Right lobe of liver (tissue), 4 donors: ENCODE measurements at regions not wholly inside any gene's neighbourhood (a gene's known extent, or its start where the extent isn't known, plus 50 kb on each side); places are given as distances from the start of the nearest gene placed in this dataset.

Experiments used
- POLR2A ChIP-seq: fragments of 450-650 bp; IDR thresholded peaks from one replicate; pipeline ENCODE4 v1.6.1; 2017; ENCODE audit warnings: antibody characterized with exemption, mild to moderate bottlenecking
- TF ChIP-seq, protein P1 (sequence below), 4 donors: fragments of 200-600 bp in 3 of 4; fragments of 450-650 bp in 1 of 4; IDR thresholded peaks; one replicate each; pipeline versions ENCODE4 v1.5.1 to v1.8.0; 2016 to 2022; ENCODE audit warnings: antibody characterized with exemption in 4 of 4, mild to moderate bottlenecking in 2 of 4
- donor health status: DM: no; HTN: no; CAD: no.
- donor health status: DM: no; HTN: no; CAD: no.
- donor health status: DM: no; HTN: yes; CAD: no.

DNA sequence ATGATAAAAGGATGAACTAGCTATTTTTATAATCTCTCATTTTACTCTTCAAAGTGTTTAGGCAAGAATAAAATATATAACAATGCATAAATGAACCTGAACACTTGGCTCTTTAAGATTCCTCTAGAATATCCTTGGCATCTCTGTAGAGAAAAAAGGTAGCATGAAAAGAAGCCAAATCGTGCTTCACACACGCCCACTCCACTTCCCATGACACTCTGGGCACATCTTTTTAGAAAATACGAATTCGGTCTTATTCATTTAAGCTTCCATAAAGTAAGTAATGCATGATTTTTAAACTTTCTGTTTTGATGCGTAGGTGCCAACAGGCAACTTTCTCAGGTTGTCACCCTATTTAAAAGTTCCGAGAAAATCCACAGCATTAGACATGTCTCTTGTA is 73.6 kb upstream of the SORBS2 start:
- TF ChIP-seq, protein P1, sequence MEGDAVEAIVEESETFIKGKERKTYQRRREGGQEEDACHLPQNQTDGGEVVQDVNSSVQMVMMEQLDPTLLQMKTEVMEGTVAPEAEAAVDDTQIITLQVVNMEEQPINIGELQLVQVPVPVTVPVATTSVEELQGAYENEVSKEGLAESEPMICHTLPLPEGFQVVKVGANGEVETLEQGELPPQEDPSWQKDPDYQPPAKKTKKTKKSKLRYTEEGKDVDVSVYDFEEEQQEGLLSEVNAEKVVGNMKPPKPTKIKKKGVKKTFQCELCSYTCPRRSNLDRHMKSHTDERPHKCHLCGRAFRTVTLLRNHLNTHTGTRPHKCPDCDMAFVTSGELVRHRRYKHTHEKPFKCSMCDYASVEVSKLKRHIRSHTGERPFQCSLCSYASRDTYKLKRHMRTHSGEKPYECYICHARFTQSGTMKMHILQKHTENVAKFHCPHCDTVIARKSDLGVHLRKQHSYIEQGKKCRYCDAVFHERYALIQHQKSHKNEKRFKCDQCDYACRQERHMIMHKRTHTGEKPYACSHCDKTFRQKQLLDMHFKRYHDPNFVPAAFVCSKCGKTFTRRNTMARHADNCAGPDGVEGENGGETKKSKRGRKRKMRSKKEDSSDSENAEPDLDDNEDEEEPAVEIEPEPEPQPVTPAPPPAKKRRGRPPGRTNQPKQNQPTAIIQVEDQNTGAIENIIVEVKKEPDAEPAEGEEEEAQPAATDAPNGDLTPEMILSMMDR (IDR thresholded peaks at IDR 0.05), result no peak
- no peak for TF ChIP-seq POLR2A
